ENCODE measurements at regions not wholly inside any gene's neighbourhood (a gene's known extent, or its start where the extent isn't known, plus 50 kb on each side); places are given as distances from the start of the nearest gene placed in this dataset.

GRCh38 chr22:49368976-49369725 lies 458.5 kb downstream of the BRD1 start:
- TF ChIP-seq CTCF (IDR thresholded peaks at IDR 0.05) (no peak), EZH2 (IDR thresholded peaks at IDR 0.05; ENCODE audit: borderline replicate concordance, insufficient read depth, low read depth, low read length, poor library complexity, severe bottlenecking) (no peak)
